ENCODE measurements at regions not wholly inside any gene's neighbourhood (a gene's known extent, or its start where the extent isn't known, plus 50 kb on each side); places are given as distances from the start of the nearest gene placed in this dataset.

GRCh38 chr11:42972741-42973140, 339.1 kb upstream of the API5 start:
- Mint-ChIP-seq H3K4me3 (no peak overlapping the region), H3K4me1 (peaks cover 5% of the 10 kb centered on the region), H3K9me3 (peaks cover 40% of the 10 kb centered on the region), H3K27ac (no peak overlapping the region), H3K27me3 (ENCODE audit: insufficient read depth) (no peaks in the 10 kb centered on the region), H3K36me3 (ENCODE audit: low read depth) (no peaks in the 10 kb centered on the region)
- Histone ChIP-seq H3K27me3 (ENCODE audit: control insufficient read depth, insufficient read depth, low read length, poor library complexity, severe bottlenecking) (no peaks in the 10 kb centered on the region), H3K9me3 (ENCODE audit: control insufficient read depth, low read length) (no peaks in the 10 kb centered on the region), H3K27ac (ENCODE audit: low read depth, low read length) (no peak overlapping the region), H3K4me3 (ENCODE audit: low read length) (no peak overlapping the region), H3K36me3 (ENCODE audit: control insufficient read depth, insufficient read depth, low read length) (no peaks in the 10 kb centered on the region), H3K9ac (ENCODE audit: extremely low read depth, low read length, poor library complexity, severe bottlenecking) (no peak overlapping the region), H3K4me1 (ENCODE audit: control insufficient read depth, insufficient read depth, low read length) (no peaks in the 10 kb centered on the region)
- TF ChIP-seq, protein P1, sequence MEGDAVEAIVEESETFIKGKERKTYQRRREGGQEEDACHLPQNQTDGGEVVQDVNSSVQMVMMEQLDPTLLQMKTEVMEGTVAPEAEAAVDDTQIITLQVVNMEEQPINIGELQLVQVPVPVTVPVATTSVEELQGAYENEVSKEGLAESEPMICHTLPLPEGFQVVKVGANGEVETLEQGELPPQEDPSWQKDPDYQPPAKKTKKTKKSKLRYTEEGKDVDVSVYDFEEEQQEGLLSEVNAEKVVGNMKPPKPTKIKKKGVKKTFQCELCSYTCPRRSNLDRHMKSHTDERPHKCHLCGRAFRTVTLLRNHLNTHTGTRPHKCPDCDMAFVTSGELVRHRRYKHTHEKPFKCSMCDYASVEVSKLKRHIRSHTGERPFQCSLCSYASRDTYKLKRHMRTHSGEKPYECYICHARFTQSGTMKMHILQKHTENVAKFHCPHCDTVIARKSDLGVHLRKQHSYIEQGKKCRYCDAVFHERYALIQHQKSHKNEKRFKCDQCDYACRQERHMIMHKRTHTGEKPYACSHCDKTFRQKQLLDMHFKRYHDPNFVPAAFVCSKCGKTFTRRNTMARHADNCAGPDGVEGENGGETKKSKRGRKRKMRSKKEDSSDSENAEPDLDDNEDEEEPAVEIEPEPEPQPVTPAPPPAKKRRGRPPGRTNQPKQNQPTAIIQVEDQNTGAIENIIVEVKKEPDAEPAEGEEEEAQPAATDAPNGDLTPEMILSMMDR (conservative IDR thresholded peaks at IDR 0.05) = no peak
- 87% methylated on average over 1 of the region's 1 CpG; no CpG with 5 or more reads in 1 of the 2 experiments for WGBS, 2 experiments (ENCODE audit: insufficient coverage in 1 of 2, insufficient read length in 1 of 2)
- no peak for DNase-seq

DNA sequence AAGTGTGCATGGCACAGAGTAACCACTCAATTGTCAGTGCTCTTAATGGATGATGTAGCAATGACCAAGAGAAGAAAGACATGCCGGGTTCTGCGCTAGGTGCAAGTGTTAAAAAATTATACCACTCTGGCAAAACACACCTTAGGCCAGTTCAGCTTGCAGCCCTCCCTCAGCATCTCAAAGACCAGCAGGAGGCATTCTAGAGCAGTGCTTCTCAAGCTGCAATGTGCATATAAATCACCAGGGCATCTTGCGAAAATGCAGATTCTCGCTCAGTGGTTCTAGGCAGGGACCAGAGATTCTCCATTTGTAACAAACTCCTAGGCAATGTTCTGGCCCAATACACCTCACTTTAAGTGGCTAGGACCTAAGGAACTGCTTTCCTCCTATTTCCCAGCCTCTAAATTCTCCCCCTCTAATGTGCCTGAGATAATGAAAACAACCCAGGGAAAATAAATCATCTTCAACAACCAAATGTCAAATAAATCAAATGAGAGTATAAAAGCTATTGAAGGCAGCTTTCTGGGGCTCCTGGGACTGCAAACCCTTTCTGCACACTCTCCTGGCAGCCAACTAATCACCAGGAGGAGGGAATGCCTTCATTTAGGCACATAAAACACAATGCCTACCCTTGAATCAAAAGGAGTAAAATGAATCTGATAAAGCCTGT, 337.2 kb upstream of the API5 start:
- no peaks in the 10 kb centered on the region for H3K36me3 Mint-ChIP-seq (ENCODE audit: low read depth)
- TF ChIP-seq, protein P1 (conservative IDR thresholded peaks at IDR 0.05) = peak; percentile 64
- no peak overlapping the region for H3K4me3 Mint-ChIP-seq
- Histone ChIP-seq H3K4me3 (ENCODE audit: low read length) (no peak overlapping the region), H3K4me1 (ENCODE audit: control insufficient read depth, insufficient read depth, low read length) (no peaks in the 10 kb centered on the region), H3K27me3 (ENCODE audit: control insufficient read depth, insufficient read depth, low read length, poor library complexity, severe bottlenecking) (no peaks in the 10 kb centered on the region), H3K27ac (ENCODE audit: low read depth, low read length) (peak overlapping the region; percentile 34), H3K36me3 (ENCODE audit: control insufficient read depth, insufficient read depth, low read length) (no peaks in the 10 kb centered on the region), H3K9ac (ENCODE audit: extremely low read depth, low read length, poor library complexity, severe bottlenecking) (no peak overlapping the region), H3K9me3 (ENCODE audit: control insufficient read depth, low read length) (no peaks in the 10 kb centered on the region)
- H3K4me1 Mint-ChIP-seq = peaks cover 5% of the 10 kb centered on the region
- H3K27ac Mint-ChIP-seq = no peak overlapping the region
- 78 to 88% methylated on average over 3 to 4 of the region's 4 CpGs for WGBS, 2 experiments (ENCODE audit: insufficient coverage in 1 of 2, insufficient read length in 1 of 2)
- peaks cover 56% of the 10 kb centered on the region for H3K9me3 Mint-ChIP-seq
- DNase-seq = peak; percentile 79
- H3K27me3 Mint-ChIP-seq (ENCODE audit: insufficient read depth) = no peaks in the 10 kb centered on the region

GRCh38 chr11:42975180-42975529, 336.6 kb upstream of the API5 start:
- Mint-ChIP-seq H3K27me3 (ENCODE audit: insufficient read depth) (no peaks in the 10 kb centered on the region), H3K36me3 (ENCODE audit: low read depth) (no peaks in the 10 kb centered on the region), H3K4me1 (peaks cover 5% of the 10 kb centered on the region), H3K27ac (no peak overlapping the region), H3K9me3 (peaks cover 55% of the 10 kb centered on the region), H3K4me3 (no peak overlapping the region)
- DNase-seq = no peak
- WGBS, 2 experiments (ENCODE audit: insufficient coverage in 1 of 2, insufficient read length in 1 of 2) = 59 to 60% methylated on average over 1 of the region's 1 CpG
- Histone ChIP-seq H3K9ac (ENCODE audit: extremely low read depth, low read length, poor library complexity, severe bottlenecking) (no peak overlapping the region), H3K36me3 (ENCODE audit: control insufficient read depth, insufficient read depth, low read length) (no peaks in the 10 kb centered on the region), H3K9me3 (ENCODE audit: control insufficient read depth, low read length) (no peaks in the 10 kb centered on the region), H3K4me1 (ENCODE audit: control insufficient read depth, insufficient read depth, low read length) (no peaks in the 10 kb centered on the region), H3K4me3 (ENCODE audit: low read length) (no peak overlapping the region), H3K27me3 (ENCODE audit: control insufficient read depth, insufficient read depth, low read length, poor library complexity, severe bottlenecking) (no peaks in the 10 kb centered on the region), H3K27ac (ENCODE audit: low read depth, low read length) (peak overlapping the region; percentile 34)
- TF ChIP-seq, protein P1 (conservative IDR thresholded peaks at IDR 0.05) = no peak
